ENCODE measurements at regions not wholly inside any gene's neighbourhood (a gene's known extent, or its start where the extent isn't known, plus 50 kb on each side); places are given as distances from the start of the nearest gene placed in this dataset.

- Mint-ChIP-seq H3K4me3 (no peak overlapping the region), H3K4me1 (no peaks in the 10 kb centered on the region), H3K36me3 (no peaks in the 10 kb centered on the region), H3K9me3 (peaks cover 0 to 7% (median 1%) of the 10 kb centered on the region in 7 donors), H3K27me3 (no peaks in the 10 kb centered on the region), H3K27ac (no peak overlapping the region)
- no peak for ATAC-seq (ENCODE audit: low read depth in 2 of 2)
- no peak for DNase-seq
Measured at GRCh38 chr1:60162936-60163335, 89.4 kb upstream of the C1orf87 start.

- ATAC-seq (ENCODE audit: low read depth in 2 of 2) (no peak), DNase-seq (no peak)
- no peak overlapping the region for H3K27ac Mint-ChIP-seq
- H3K9me3 Mint-ChIP-seq = peaks cover 0 to 6% (median 0%) of the 10 kb centered on the region in 7 donors
- H3K27me3 Mint-ChIP-seq = no peaks in the 10 kb centered on the region
- H3K4me3 Mint-ChIP-seq = no peak overlapping the region
- no peaks in the 10 kb centered on the region for H3K36me3 Mint-ChIP-seq
- H3K4me1 Mint-ChIP-seq = no peaks in the 10 kb centered on the region
Measured at GRCh38 chr1:60160141-60160540, 86.6 kb upstream of the C1orf87 start.

- DNase-seq (no peak), ATAC-seq (ENCODE audit: low read depth in 2 of 2) (no peak)
- Mint-ChIP-seq H3K36me3 (no peaks in the 10 kb centered on the region), H3K27ac (no peak overlapping the region), H3K9me3 (peaks cover 0 to 3% (median 0%) of the 10 kb centered on the region in 7 donors), H3K27me3 (no peaks in the 10 kb centered on the region), H3K4me1 (no peaks in the 10 kb centered on the region), H3K4me3 (no peak overlapping the region)
Measured at GRCh38 chr1:60156371-60156770, 82.8 kb upstream of the C1orf87 start.

GRCh38 chr1:60153961-60154360 is 80.4 kb upstream of the C1orf87 start:
- Mint-ChIP-seq H3K4me3 (no peak overlapping the region), H3K27ac (no peak overlapping the region), H3K36me3 (no peaks in the 10 kb centered on the region), H3K27me3 (no peaks in the 10 kb centered on the region), H3K4me1 (no peaks in the 10 kb centered on the region), H3K9me3 (peaks cover 0 to 3% (median 0%) of the 10 kb centered on the region in 7 donors)
- DNase-seq = no peak
- no peak for ATAC-seq (ENCODE audit: low read depth in 2 of 2)

GRCh38 chr1:60152891-60153290 is 79.3 kb upstream of the C1orf87 start:
- ATAC-seq (ENCODE audit: low read depth in 2 of 2) (no peak), DNase-seq (no peak)
- no peaks in the 10 kb centered on the region for H3K27me3 Mint-ChIP-seq
- peak overlapping the region in 1 of 6 donors; percentile 33 for H3K27ac Mint-ChIP-seq
- no peaks in the 10 kb centered on the region for H3K4me1 Mint-ChIP-seq
- H3K36me3 Mint-ChIP-seq = no peaks in the 10 kb centered on the region
- H3K9me3 Mint-ChIP-seq = peaks cover 0 to 2% (median 0%) of the 10 kb centered on the region in 7 donors
- H3K4me3 Mint-ChIP-seq = no peak overlapping the region

- no peaks in the 10 kb centered on the region for H3K4me1 Mint-ChIP-seq
- H3K4me3 Mint-ChIP-seq = no peak overlapping the region
- ATAC-seq (ENCODE audit: low read depth in 2 of 2) = no peak
- H3K27me3 Mint-ChIP-seq = no peaks in the 10 kb centered on the region
- H3K27ac Mint-ChIP-seq = no peak overlapping the region
- no peak for DNase-seq
- no peaks in the 10 kb centered on the region for H3K36me3 Mint-ChIP-seq
- peaks cover 0 to 2% (median 0%) of the 10 kb centered on the region in 7 donors for H3K9me3 Mint-ChIP-seq
Measured at GRCh38 chr1:60151311-60151710, 77.7 kb upstream of the C1orf87 start.

GRCh38 chr1:60149251-60149650 is 75.7 kb upstream of the C1orf87 start:
- no peaks in the 10 kb centered on the region for H3K27me3 Mint-ChIP-seq
- DNase-seq = no peak
- peaks cover 0 to 2% (median 0%) of the 10 kb centered on the region in 7 donors for H3K9me3 Mint-ChIP-seq
- H3K4me3 Mint-ChIP-seq = no peak overlapping the region
- no peaks in the 10 kb centered on the region for H3K36me3 Mint-ChIP-seq
- H3K27ac Mint-ChIP-seq = no peak overlapping the region
- H3K4me1 Mint-ChIP-seq = no peaks in the 10 kb centered on the region
- ATAC-seq (ENCODE audit: low read depth in 2 of 2) = no peak

GRCh38 chr1:60146884-60147283 is 73.3 kb upstream of the C1orf87 start:
- no peaks in the 10 kb centered on the region for H3K4me1 Mint-ChIP-seq
- no peak for DNase-seq
- no peak for ATAC-seq (ENCODE audit: low read depth in 2 of 2)
- H3K9me3 Mint-ChIP-seq = peaks cover 0 to 2% (median 0%) of the 10 kb centered on the region in 7 donors
- no peak overlapping the region for H3K4me3 Mint-ChIP-seq
- H3K27me3 Mint-ChIP-seq = no peaks in the 10 kb centered on the region
- H3K36me3 Mint-ChIP-seq = no peaks in the 10 kb centered on the region
- no peak overlapping the region for H3K27ac Mint-ChIP-seq

GRCh38 chr1:60145771-60146170 is 72.2 kb upstream of the C1orf87 start:
- Mint-ChIP-seq H3K27ac (no peak overlapping the region), H3K4me1 (no peaks in the 10 kb centered on the region), H3K36me3 (no peaks in the 10 kb centered on the region), H3K27me3 (no peaks in the 10 kb centered on the region), H3K9me3 (no peaks in the 10 kb centered on the region), H3K4me3 (no peak overlapping the region)
- no peak for DNase-seq
- ATAC-seq (ENCODE audit: low read depth in 2 of 2) = no peak

- no peaks in the 10 kb centered on the region for H3K9me3 Mint-ChIP-seq
- no peaks in the 10 kb centered on the region for H3K4me1 Mint-ChIP-seq
- no peaks in the 10 kb centered on the region for H3K27me3 Mint-ChIP-seq
- no peak for DNase-seq
- H3K27ac Mint-ChIP-seq = no peak overlapping the region
- ATAC-seq (ENCODE audit: low read depth in 2 of 2) = no peak
- no peak overlapping the region for H3K4me3 Mint-ChIP-seq
- no peaks in the 10 kb centered on the region for H3K36me3 Mint-ChIP-seq
Measured at GRCh38 chr1:60141743-60142142, 68.2 kb upstream of the C1orf87 start.

GRCh38 chr1:60141276-60141675 is 67.7 kb upstream of the C1orf87 start:
- ATAC-seq (ENCODE audit: low read depth in 2 of 2) (no peak), DNase-seq (no peak)
- no peaks in the 10 kb centered on the region for H3K27me3 Mint-ChIP-seq
- no peak overlapping the region for H3K27ac Mint-ChIP-seq
- H3K36me3 Mint-ChIP-seq = no peaks in the 10 kb centered on the region
- H3K4me1 Mint-ChIP-seq = no peaks in the 10 kb centered on the region
- H3K9me3 Mint-ChIP-seq = no peaks in the 10 kb centered on the region
- no peak overlapping the region for H3K4me3 Mint-ChIP-seq

GRCh38 chr1:60137406-60137805 is 63.8 kb upstream of the C1orf87 start:
- Mint-ChIP-seq H3K36me3 (no peaks in the 10 kb centered on the region), H3K4me3 (no peak overlapping the region), H3K27ac (no peak overlapping the region), H3K9me3 (no peaks in the 10 kb centered on the region), H3K27me3 (no peaks in the 10 kb centered on the region), H3K4me1 (peaks cover 0 to 11% (median 9%) of the 10 kb centered on the region in 3 donors)
- no peak for ATAC-seq (ENCODE audit: low read depth in 2 of 2)
- DNase-seq = no peak

GRCh38 chr1:60136395-60136794 is 62.8 kb upstream of the C1orf87 start:
- Mint-ChIP-seq H3K36me3 (no peaks in the 10 kb centered on the region), H3K4me1 (peaks cover 0 to 11% (median 9%) of the 10 kb centered on the region in 3 donors), H3K27ac (no peak overlapping the region), H3K27me3 (no peaks in the 10 kb centered on the region), H3K4me3 (no peak overlapping the region), H3K9me3 (no peaks in the 10 kb centered on the region)
- ATAC-seq (ENCODE audit: low read depth in 2 of 2) (no peak), DNase-seq (no peak)

- H3K36me3 Mint-ChIP-seq = no peaks in the 10 kb centered on the region
- no peak overlapping the region for H3K4me3 Mint-ChIP-seq
- no peaks in the 10 kb centered on the region for H3K27me3 Mint-ChIP-seq
- H3K4me1 Mint-ChIP-seq = peaks cover 0 to 11% (median 9%) of the 10 kb centered on the region in 3 donors
- no peaks in the 10 kb centered on the region for H3K9me3 Mint-ChIP-seq
- H3K27ac Mint-ChIP-seq = no peak overlapping the region
- ATAC-seq (ENCODE audit: low read depth in 2 of 2) = no peak
- DNase-seq = no peak
Measured at GRCh38 chr1:60134716-60135115, 61.1 kb upstream of the C1orf87 start.

GRCh38 chr1:60133848-60134247 is 60.3 kb upstream of the C1orf87 start:
- H3K4me3 Mint-ChIP-seq = no peak overlapping the region
- H3K9me3 Mint-ChIP-seq = no peaks in the 10 kb centered on the region
- H3K4me1 Mint-ChIP-seq = peaks cover 0 to 11% (median 9%) of the 10 kb centered on the region in 3 donors
- H3K27me3 Mint-ChIP-seq = no peaks in the 10 kb centered on the region
- H3K27ac Mint-ChIP-seq = no peak overlapping the region
- no peaks in the 10 kb centered on the region for H3K36me3 Mint-ChIP-seq
- ATAC-seq (ENCODE audit: low read depth in 2 of 2) (no peak), DNase-seq (no peak)

All from naive B cell (primary cell).